ENCODE measurements at regions not wholly inside any gene's neighbourhood (a gene's known extent, or its start where the extent isn't known, plus 50 kb on each side); places are given as distances from the start of the nearest gene placed in this dataset.

GRCh38 chr4:177099211-177099610 is 210.5 kb upstream of the NEIL3 start:
- TF ChIP-seq POLR2A (IDR thresholded peaks at IDR 0.05) (no peak), CTCF (IDR thresholded peaks at IDR 0.05) (no peak)

All from heart left ventricle (tissue), 13 donors.